ENCODE measurements at regions not wholly inside any gene's neighbourhood (a gene's known extent, or its start where the extent isn't known, plus 50 kb on each side); places are given as distances from the start of the nearest gene placed in this dataset.

DNA sequence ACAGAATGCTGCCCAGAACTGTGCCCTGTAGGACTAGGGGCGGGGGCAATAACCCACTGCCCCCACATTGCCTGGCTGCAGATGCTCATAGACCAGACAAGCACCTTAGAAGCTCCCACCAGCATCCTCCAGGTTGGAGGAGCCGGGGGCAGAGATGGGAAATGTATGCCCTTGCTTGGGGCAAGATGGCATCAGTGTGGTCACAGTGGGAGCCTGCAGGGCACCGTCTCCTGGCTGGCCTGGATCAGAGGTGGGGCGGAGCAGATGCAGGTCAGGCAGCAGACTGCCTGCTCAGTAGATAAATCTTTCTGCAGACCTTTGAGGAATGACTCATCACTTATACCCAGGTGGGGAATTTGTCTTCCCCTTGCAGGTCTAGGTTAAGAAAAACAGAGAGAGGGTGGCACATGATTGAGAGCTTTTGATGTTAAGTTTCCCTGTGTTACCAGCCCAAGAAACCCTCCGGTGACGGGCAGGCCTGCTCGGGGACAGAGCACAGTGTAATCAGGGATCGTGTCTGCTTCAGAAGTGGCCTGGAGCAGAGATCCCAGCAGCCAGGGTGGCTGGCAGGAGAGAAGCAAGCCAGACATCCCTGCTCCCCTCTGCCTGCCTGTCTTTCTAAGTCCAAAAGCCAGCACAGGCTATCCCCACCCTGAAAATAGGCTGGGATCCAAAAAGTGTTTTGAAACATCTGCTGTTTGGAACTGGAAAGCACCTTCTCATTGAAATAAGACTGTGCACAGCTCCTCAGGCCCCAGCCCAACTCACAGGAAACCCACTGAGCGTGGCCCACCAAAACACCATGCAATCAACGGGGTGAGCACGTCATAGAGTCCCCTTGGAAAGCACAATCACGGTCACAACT, 50.7 kb upstream of the RPL38 start:
- no peak overlapping the region for H3K4me3 ChIP-seq
- TF ChIP-seq, protein P1, sequence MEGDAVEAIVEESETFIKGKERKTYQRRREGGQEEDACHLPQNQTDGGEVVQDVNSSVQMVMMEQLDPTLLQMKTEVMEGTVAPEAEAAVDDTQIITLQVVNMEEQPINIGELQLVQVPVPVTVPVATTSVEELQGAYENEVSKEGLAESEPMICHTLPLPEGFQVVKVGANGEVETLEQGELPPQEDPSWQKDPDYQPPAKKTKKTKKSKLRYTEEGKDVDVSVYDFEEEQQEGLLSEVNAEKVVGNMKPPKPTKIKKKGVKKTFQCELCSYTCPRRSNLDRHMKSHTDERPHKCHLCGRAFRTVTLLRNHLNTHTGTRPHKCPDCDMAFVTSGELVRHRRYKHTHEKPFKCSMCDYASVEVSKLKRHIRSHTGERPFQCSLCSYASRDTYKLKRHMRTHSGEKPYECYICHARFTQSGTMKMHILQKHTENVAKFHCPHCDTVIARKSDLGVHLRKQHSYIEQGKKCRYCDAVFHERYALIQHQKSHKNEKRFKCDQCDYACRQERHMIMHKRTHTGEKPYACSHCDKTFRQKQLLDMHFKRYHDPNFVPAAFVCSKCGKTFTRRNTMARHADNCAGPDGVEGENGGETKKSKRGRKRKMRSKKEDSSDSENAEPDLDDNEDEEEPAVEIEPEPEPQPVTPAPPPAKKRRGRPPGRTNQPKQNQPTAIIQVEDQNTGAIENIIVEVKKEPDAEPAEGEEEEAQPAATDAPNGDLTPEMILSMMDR (IDR thresholded peaks at IDR 0.05), result no peak
- intact Hi-C loops (cut with DNase I, micrococcal nuclease), result no loop called here
- DNase-seq, result no peak
- ATAC-seq, result no peak
- no peaks in the 10 kb centered on the region for H3K36me3 ChIP-seq (ENCODE audit: low read depth)
- H3K9me3 ChIP-seq, result no peaks in the 10 kb centered on the region
- H3K4me1 ChIP-seq (ENCODE audit: low read depth), result no peaks in the 10 kb centered on the region

DNA sequence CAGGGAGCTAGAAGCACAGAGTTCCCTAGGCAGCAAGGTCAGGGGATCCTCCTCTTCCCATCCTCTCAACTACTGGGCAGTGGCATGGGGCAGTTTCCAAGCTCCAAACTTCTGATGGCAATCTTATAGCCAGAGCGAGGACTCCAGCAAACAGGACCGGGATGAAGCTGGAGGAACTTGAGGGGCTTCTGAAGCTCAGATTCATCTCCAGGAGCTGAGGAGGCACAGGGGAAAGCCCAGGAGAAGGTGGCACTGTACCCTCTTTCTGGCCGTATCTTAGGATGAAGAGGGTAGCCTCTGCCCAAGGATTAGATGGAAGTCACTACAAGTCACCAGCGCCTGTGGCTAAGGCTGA, 50.0 kb upstream of the RPL38 start:
- Histone ChIP-seq H3K9me3 (no peaks in the 10 kb centered on the region), H3K4me3 (no peak overlapping the region), H3K4me1 (ENCODE audit: low read depth) (no peaks in the 10 kb centered on the region), H3K36me3 (ENCODE audit: low read depth) (no peaks in the 10 kb centered on the region)
- no peak for DNase-seq
- ATAC-seq, result no peak
- TF ChIP-seq, protein P1 (IDR thresholded peaks at IDR 0.05), result no peak
- intact Hi-C loops (cut with DNase I, micrococcal nuclease), result no loop called here
